ENCODE measurements at regions not wholly inside any gene's neighbourhood (a gene's known extent, or its start where the extent isn't known, plus 50 kb on each side); places are given as distances from the start of the nearest gene placed in this dataset.

DNA sequence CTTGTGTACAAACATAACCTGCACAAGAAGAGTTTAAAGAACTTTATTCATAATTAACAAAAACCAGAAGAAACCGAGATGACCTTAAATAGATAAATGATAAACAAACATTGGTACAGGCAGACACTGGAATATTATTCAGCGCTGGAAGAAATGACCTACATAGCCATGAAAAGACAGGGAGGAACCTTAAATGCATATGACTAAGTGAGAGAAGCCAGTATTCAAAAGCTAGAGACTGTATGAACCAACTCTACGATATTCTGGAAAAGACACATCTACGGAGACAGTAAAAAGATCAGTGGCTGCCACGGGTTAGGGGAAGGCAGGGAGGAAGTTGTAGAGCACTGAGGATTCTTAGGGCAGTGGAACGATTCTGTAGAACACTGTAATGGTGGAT lies 333.8 kb upstream of the AKR1E2 start:
- Histone ChIP-seq H3K4me3 (no peak overlapping the region), H3K27ac (no peak overlapping the region), H3K27me3 (no peaks in the 10 kb centered on the region), H3K36me3 (no peaks in the 10 kb centered on the region), H3K4me1 (peaks cover 0 to 4% (median 0%) of the 10 kb centered on the region in 9 donors), H3K9me3 (peaks cover 0 to 10% (median 0%) of the 10 kb centered on the region in 11 donors)
- intact Hi-C loops (cut with DNase I): loop anchor here in 1 of 10 donors (10.0 kb wide), 1 partner anchor 147 kb away; no protein-coding TSS in a partner anchor
- no peak for ATAC-seq
- no peak for DNase-seq
- 95 to 97% methylated on average over 6 of the region's 6 CpGs for WGBS, 2 donors
- TF ChIP-seq, protein P1, sequence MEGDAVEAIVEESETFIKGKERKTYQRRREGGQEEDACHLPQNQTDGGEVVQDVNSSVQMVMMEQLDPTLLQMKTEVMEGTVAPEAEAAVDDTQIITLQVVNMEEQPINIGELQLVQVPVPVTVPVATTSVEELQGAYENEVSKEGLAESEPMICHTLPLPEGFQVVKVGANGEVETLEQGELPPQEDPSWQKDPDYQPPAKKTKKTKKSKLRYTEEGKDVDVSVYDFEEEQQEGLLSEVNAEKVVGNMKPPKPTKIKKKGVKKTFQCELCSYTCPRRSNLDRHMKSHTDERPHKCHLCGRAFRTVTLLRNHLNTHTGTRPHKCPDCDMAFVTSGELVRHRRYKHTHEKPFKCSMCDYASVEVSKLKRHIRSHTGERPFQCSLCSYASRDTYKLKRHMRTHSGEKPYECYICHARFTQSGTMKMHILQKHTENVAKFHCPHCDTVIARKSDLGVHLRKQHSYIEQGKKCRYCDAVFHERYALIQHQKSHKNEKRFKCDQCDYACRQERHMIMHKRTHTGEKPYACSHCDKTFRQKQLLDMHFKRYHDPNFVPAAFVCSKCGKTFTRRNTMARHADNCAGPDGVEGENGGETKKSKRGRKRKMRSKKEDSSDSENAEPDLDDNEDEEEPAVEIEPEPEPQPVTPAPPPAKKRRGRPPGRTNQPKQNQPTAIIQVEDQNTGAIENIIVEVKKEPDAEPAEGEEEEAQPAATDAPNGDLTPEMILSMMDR (IDR thresholded peaks at IDR 0.05): no peak

DNA sequence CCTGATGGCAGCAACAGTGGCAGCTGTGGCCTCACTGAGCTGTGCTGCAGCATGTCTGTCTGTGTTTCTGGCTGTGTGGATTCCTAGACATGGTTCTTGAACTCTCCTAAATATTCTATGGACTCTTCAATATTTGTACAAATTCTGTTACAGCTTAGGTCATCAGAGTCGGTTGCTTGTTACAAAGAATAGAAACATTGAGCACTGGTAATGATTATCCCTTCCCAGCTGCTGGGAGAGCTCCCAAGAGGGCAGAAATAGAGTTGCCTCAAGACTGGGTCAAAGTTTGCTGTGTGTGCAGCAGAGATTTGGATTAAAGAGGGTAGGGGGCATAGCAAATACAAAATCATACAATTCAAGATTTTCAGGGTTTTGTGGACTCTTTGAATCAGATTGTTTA lies 337.1 kb upstream of the AKR1E2 start:
- TF ChIP-seq, protein P1 (IDR thresholded peaks at IDR 0.05): no peak
- no peak for DNase-seq
- Histone ChIP-seq H3K27ac (no peak overlapping the region), H3K27me3 (no peaks in the 10 kb centered on the region), H3K4me1 (peaks cover 0 to 4% (median 0%) of the 10 kb centered on the region in 9 donors), H3K9me3 (peaks cover 0 to 10% (median 0%) of the 10 kb centered on the region in 11 donors), H3K4me3 (no peak overlapping the region), H3K36me3 (no peaks in the 10 kb centered on the region)
- WGBS, 2 donors: 29 to 55% methylated on average over 1 of the region's 1 CpG
- no peak for ATAC-seq
- intact Hi-C loops (cut with DNase I): no loop called here

DNA sequence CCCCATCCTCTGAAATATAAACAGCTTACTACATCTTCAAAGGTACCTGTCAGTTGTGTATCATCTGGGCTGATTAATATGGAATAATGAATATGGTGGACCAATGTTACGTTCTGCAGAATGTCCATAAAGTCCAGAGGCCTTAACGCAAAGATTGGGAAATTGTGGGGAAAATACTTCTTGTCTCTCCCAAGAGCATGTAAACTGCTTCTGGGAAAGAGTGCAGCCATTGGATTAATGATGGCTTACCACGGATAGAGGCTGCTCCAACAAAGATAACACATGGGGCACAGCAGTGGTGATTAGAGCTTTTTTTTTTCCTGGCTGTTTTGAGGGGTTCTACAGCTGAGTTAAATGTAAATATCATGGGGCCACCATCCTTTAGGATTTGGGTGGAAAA lies 340.4 kb upstream of the AKR1E2 start:
- no peaks in the 10 kb centered on the region for H3K27me3 ChIP-seq
- H3K9me3 ChIP-seq: no peaks in the 10 kb centered on the region
- H3K36me3 ChIP-seq: no peaks in the 10 kb centered on the region
- H3K4me1 ChIP-seq: peaks cover 0 to 4% (median 0%) of the 10 kb centered on the region in 9 donors
- H3K27ac ChIP-seq: no peak overlapping the region
- intact Hi-C loops (cut with DNase I): no loop called here
- TF ChIP-seq, protein P1 (IDR thresholded peaks at IDR 0.05): no peak
- ATAC-seq (no peak), DNase-seq (no peak)
- 91 to 95% methylated on average over 3 of the region's 3 CpGs for WGBS, 2 donors
- no peak overlapping the region for H3K4me3 ChIP-seq

DNA sequence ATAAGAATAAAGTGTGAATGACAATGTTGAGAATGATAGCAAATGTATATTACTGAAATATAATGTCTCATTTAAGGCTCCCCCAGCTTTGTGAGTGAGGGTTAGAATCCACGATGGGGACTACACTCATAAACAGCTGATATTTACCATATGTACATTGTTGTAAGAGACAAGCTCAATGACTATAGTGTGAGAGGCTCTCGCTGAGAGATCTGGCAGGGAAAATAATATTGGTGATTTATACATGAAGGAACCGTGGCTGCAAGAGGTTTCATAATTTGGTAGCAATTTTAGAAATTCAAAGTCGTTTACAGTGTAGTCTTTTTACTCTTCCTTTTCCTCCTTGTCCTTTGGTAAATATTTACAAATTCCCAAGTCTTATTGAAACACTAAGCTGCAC lies 342.2 kb upstream of the AKR1E2 start:
- H3K36me3 ChIP-seq: no peaks in the 10 kb centered on the region
- DNase-seq (no peak), ATAC-seq (no peak)
- H3K9me3 ChIP-seq: no peaks in the 10 kb centered on the region
- 76 to 79% methylated on average over 4 of the region's 4 CpGs for WGBS, 2 donors
- H3K27me3 ChIP-seq: no peaks in the 10 kb centered on the region
- TF ChIP-seq, protein P1 (IDR thresholded peaks at IDR 0.05): no peak
- intact Hi-C loops (cut with DNase I): no loop called here
- no peak overlapping the region for H3K4me3 ChIP-seq
- H3K27ac ChIP-seq: no peak overlapping the region
- peaks cover 0 to 2% (median 0%) of the 10 kb centered on the region in 9 donors for H3K4me1 ChIP-seq
